ENCODE measurements at regions not wholly inside any gene's neighbourhood (a gene's known extent, or its start where the extent isn't known, plus 50 kb on each side); places are given as distances from the start of the nearest gene placed in this dataset.

DNA sequence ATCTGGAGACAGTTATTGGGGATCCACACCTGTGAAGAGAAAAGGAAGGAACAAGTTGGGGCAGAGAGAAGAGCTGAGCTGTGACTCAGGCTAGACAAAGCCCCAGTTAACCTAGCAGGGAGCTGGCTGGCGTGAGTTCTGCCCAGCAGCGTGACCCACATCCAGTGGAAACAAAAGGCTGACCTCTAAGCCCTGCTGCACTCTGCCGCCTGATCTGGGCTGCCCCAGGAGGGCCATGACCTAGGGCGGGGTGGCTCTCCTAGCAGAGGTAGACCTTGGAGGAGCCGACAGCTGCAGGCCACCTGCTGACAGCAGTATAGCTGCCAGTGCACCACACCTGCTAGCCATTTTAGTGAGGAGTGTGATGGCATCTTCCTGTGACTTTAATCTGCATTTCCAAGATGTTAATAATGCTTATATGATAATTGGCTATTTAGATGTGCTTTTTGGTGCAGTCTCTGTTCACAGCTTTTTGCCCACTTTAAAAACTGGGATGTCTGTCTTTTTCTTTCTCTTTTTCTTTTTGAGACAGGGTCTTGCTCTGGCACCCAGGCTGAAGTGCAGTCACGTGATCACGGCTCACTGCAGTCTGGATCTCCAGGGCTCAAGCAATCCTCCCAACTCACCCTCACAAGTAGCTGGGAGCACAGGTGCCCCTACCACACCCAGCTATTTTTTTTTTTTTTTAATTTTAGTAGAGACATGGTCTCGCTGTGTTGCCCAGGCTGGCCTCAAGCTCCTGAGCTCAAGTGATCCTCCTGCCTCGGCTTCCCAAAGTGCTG is 78.1 kb downstream of the LSM3 start:
- TF ChIP-seq, protein P1, sequence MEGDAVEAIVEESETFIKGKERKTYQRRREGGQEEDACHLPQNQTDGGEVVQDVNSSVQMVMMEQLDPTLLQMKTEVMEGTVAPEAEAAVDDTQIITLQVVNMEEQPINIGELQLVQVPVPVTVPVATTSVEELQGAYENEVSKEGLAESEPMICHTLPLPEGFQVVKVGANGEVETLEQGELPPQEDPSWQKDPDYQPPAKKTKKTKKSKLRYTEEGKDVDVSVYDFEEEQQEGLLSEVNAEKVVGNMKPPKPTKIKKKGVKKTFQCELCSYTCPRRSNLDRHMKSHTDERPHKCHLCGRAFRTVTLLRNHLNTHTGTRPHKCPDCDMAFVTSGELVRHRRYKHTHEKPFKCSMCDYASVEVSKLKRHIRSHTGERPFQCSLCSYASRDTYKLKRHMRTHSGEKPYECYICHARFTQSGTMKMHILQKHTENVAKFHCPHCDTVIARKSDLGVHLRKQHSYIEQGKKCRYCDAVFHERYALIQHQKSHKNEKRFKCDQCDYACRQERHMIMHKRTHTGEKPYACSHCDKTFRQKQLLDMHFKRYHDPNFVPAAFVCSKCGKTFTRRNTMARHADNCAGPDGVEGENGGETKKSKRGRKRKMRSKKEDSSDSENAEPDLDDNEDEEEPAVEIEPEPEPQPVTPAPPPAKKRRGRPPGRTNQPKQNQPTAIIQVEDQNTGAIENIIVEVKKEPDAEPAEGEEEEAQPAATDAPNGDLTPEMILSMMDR (IDR thresholded peaks at IDR 0.05; ENCODE audit: control insufficient read depth, insufficient read depth, low read depth, low read length, missing control alignments), result no peak
- no peak for DNase-seq (ENCODE audit: low read depth)
- H3K4me3 ChIP-seq (ENCODE audit: control insufficient read depth, low read depth, low read length), result no peak overlapping the region

DNA sequence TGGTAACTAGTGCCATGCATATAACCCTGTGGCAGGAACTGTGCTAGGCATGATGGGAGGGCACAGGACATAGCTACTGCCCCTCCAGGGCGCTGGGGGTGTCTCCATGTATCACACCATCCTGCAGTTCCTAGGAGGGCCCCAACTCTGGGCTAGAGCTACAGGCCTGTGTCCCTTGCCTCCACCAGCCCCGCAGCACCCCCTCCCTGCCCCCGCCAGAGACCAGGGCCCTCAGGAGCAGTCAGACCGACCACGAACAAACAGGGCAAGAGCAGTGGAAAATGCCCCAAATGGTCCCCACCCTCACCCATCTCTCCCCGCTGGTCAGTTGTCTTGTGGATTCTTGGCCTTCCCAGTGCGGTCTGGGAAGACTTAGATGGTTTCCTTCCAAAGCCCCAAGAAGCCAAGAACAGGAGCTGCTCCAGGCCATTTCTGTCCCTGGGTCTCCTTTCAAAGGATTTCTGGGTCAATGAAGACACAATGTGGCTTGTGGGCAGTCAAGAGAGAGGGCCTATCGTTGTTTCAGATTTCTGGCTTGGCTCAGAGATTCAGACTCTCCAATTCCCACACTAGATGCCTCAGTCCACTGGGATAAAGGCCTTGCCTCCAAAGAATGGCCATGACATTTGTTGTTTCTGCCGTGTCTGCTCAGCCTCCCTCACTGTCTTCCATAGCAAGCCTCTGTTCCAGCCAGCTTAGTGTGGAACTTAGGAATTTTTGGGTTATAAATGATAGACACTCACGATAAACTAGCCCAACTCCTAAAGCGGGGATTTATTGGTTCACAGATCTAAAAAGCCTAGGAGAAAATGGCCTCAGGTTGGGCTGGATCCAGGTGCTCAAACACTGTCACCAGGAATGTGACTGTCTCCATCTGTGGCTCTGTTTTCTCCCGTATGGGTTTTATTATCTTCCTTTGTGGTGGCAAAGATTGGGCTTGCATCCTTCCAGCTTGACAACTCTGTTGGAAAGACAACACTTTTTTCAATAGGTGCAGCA is 80.6 kb downstream of the LSM3 start:
- no peak overlapping the region for H3K4me3 ChIP-seq (ENCODE audit: control insufficient read depth, low read depth, low read length)
- DNase-seq (ENCODE audit: low read depth), result no peak
- TF ChIP-seq, protein P1 (IDR thresholded peaks at IDR 0.05; ENCODE audit: control insufficient read depth, insufficient read depth, low read depth, low read length, missing control alignments), result no peak

DNA sequence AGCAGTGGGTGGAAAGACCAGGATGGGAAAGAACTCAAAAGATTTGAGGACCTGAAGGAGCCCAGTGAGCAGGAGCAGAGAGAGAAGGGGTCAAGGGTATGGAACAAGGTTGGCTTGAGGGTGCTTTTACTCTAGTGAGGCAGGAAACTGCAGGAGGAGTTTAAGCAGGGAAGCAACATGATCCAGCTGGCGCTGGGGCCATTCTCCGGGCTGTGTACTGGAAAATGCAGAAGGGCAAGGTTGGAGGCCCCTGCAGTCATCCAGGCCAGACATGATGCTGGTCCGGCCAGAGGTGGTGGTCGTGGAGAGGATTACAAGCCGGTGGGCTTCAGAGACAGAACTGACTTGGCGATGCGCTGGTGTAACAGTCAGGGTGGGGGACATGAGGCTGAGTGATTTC is 81.8 kb downstream of the LSM3 start:
- no peak for DNase-seq (ENCODE audit: low read depth)
- TF ChIP-seq, protein P1 (IDR thresholded peaks at IDR 0.05; ENCODE audit: control insufficient read depth, insufficient read depth, low read depth, low read length, missing control alignments), result no peak
- no peak overlapping the region for H3K4me3 ChIP-seq (ENCODE audit: control insufficient read depth, low read depth, low read length)

DNA sequence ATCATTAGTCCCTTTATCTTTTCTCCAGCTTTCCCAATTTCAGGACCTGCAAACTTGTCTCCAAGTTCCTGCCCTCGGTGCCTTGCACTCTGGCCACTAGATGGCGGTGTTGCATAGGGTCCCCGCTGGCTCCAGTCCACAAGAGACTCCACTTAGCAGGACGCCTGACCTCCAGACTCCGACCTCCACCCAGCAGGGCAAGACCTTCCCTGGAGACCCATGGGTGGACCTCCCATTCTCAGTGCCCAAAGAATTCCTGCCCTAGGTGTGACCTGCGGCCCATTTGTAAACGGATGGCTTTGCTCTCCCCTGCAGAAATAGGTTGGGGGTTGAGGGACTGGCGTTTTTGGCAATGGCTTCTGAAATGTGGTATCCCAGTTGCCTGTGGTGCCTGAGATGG is 82.6 kb downstream of the LSM3 start:
- H3K4me3 ChIP-seq (ENCODE audit: control insufficient read depth, low read depth, low read length), result no peak overlapping the region
- DNase-seq (ENCODE audit: low read depth), result peak; percentile 35
- TF ChIP-seq, protein P1 (IDR thresholded peaks at IDR 0.05; ENCODE audit: control insufficient read depth, insufficient read depth, low read depth, low read length, missing control alignments), result peak; percentile 98

DNA sequence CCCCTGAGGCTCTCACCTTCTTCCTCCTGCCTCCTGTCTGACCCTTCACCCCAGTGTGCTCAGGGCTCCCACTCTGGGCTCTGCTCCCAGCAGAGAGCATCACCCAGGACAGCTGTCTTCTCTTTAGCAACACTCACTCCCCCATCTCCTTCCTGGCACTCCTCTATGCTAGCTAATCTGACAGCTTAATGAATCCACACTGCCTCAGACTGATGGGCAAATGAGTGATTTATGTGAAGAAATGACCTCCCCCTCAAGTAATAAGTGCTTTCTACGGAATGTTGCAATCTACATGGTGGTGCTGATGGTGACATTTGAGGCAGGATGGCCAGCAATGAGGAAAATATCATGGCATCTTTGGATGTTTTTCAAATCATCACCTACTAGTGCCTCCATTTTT is 83.6 kb downstream of the LSM3 start:
- TF ChIP-seq, protein P1 (IDR thresholded peaks at IDR 0.05; ENCODE audit: control insufficient read depth, insufficient read depth, low read depth, low read length, missing control alignments), result no peak
- no peak for DNase-seq (ENCODE audit: low read depth)
- H3K4me3 ChIP-seq (ENCODE audit: control insufficient read depth, low read depth, low read length), result no peak overlapping the region

DNA sequence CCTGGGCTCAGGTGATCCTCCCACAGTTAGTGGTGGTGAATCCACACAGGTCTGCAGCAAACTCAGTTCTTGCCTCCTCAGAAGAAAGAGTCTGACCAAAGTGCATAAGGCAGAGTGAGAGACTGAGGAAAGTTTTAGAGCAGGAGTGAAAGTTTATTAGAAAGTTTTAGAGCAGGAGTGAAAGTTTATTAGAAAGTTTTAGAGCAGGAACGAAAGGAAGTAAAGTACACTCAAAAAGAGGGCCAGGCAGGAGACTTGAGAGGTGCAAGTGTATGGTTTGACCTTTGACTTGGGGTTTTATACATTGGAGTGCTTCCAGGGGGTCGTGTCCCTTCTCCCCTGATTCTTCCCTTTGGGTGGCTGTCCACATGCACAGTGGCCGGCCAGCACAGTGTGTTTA is 84.2 kb downstream of the LSM3 start:
- DNase-seq (ENCODE audit: low read depth), result no peak
- TF ChIP-seq, protein P1 (IDR thresholded peaks at IDR 0.05; ENCODE audit: control insufficient read depth, insufficient read depth, low read depth, low read length, missing control alignments), result no peak
- H3K4me3 ChIP-seq (ENCODE audit: control insufficient read depth, low read depth, low read length), result no peak overlapping the region
